Neural cell (in vitro differentiated cells): ENCODE measurements at regions not wholly inside any gene's neighbourhood (a gene's known extent, or its start where the extent isn't known, plus 50 kb on each side); places are given as distances from the start of the nearest gene placed in this dataset.

Experiments
- CTCF ChIP-seq: fragments of 450-650 bp; IDR thresholded peaks from 2 replicates; pipeline ENCODE4 v1.5.1; 2014; ENCODE audit warnings: antibody characterized with exemption, mild to moderate bottlenecking, moderate library complexity; ENCODE audit not compliant: poor library complexity, severe bottlenecking
- EZH2 ChIP-seq: fragments of 200-600, 300-800 bp; shearing (Covaris generic), sonication (generic); IDR thresholded peaks from 2 replicates; pipeline ENCODE4 v1.6.1; 2014; ENCODE audit warnings: antibody characterized with exemption, low read length, borderline replicate concordance, mild to moderate bottlenecking; ENCODE audit not compliant: insufficient read depth, poor library complexity, severe bottlenecking
- POLR2AphosphoS5 ChIP-seq: IDR thresholded peaks from 2 replicates; pipeline ENCODE4 v1.6.1; 2012
- TAF1 ChIP-seq: IDR thresholded peaks from 2 replicates; pipeline ENCODE4 v1.6.1; 2012; ENCODE audit warnings: low read depth

- no peak for TF ChIP-seq CTCF
- no peak for TF ChIP-seq TAF1
- no peak for TF ChIP-seq POLR2AphosphoS5
- TF ChIP-seq EZH2, result no peak
Measured at GRCh38 chr9:95710446-95710845, 165.0 kb upstream of the ERCC6L2 start.
